ENCODE measurements at regions not wholly inside any gene's neighbourhood (a gene's known extent, or its start where the extent isn't known, plus 50 kb on each side); places are given as distances from the start of the nearest gene placed in this dataset.

DNA sequence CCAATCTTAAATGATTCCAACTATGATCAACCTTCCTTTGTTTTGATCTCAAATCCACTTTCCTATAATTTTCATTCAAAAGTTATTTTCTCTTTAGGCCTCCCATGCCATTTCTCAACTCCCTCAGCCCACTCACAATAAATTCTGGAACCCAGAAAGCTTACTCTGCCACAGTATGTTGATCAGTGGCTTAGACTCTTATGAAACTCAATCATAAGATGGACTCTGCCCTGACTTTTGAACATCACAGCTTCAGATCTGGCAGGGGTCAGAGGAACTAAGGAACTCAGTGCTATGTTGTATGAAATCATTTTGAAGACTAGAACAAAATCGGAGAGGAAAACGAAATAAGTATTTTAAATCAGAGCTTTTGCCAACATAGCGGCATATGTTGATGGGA is 59.8 kb upstream of the LGALSL start:
- no peaks in the 10 kb centered on the region for H3K36me3 ChIP-seq (ENCODE audit: control insufficient read depth, insufficient read depth, low read length)
- no peak overlapping the region for H3K9ac ChIP-seq (ENCODE audit: insufficient read depth, low read length)
- no peak overlapping the region for H3K4me2 ChIP-seq (ENCODE audit: extremely low read depth, insufficient read depth, low read length)
- peaks cover 6% of the 10 kb centered on the region for H3K27me3 ChIP-seq (ENCODE audit: control insufficient read depth, insufficient read depth, low read length)
- DNase-seq (ENCODE audit: low read depth in 2 of 2) = no peak
- H3K9me3 ChIP-seq (ENCODE audit: control insufficient read depth, insufficient read depth, low read depth, low read length) = no peaks in the 10 kb centered on the region
- no peaks in the 10 kb centered on the region for H3K79me2 ChIP-seq (ENCODE audit: control insufficient read depth, insufficient read depth, low read length)
- no peak overlapping the region for H3K4me3 ChIP-seq (replicated peaks in 1 of 4; ENCODE audit: control extremely low read depth in 1 of 4, insufficient read depth in 1 of 4, low read depth in 3 of 4, low read length in 4 of 4)
- TF ChIP-seq, protein P1, sequence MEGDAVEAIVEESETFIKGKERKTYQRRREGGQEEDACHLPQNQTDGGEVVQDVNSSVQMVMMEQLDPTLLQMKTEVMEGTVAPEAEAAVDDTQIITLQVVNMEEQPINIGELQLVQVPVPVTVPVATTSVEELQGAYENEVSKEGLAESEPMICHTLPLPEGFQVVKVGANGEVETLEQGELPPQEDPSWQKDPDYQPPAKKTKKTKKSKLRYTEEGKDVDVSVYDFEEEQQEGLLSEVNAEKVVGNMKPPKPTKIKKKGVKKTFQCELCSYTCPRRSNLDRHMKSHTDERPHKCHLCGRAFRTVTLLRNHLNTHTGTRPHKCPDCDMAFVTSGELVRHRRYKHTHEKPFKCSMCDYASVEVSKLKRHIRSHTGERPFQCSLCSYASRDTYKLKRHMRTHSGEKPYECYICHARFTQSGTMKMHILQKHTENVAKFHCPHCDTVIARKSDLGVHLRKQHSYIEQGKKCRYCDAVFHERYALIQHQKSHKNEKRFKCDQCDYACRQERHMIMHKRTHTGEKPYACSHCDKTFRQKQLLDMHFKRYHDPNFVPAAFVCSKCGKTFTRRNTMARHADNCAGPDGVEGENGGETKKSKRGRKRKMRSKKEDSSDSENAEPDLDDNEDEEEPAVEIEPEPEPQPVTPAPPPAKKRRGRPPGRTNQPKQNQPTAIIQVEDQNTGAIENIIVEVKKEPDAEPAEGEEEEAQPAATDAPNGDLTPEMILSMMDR (conservative IDR thresholded peaks at IDR 0.05 in 1 of 2, IDR thresholded peaks at IDR 0.05 in 1 of 2; ENCODE audit: low read depth in 1 of 2, low read length in 2 of 2) = no peak
- TF ChIP-seq EZH2 (IDR thresholded peaks at IDR 0.05; ENCODE audit: low read length, missing control alignments) = no peak
- H2AFZ ChIP-seq (ENCODE audit: low read length) = no peak overlapping the region
- no peak overlapping the region for H3K27ac ChIP-seq (ENCODE audit: insufficient read depth, low read length)
- H3K4me1 ChIP-seq (ENCODE audit: control insufficient read depth, extremely low read depth, insufficient read depth, low read length) = no peaks in the 10 kb centered on the region
- H4K20me1 ChIP-seq (ENCODE audit: control insufficient read depth, extremely low read depth, insufficient read depth, low read length) = no peaks in the 10 kb centered on the region

DNA sequence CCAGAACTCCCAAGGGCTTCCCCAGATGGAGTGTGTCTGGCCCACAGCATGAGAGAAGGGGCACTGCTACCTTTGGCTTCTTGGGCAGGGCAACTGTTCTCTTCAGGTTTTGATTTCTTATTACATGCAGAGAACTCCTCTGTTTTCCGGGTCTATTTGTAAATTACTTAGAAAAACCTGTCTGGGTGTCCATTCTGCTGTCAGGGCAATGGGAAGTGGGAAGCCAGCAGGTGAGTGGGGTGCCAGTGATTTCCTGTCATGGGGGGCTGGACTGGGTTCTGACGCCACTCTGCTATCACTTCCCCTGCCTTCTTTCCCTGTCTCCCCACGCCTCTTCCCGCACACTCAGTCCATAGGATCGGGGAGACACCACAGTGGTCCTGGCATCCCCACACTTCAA is 58.0 kb upstream of the LGALSL start:
- no peaks in the 10 kb centered on the region for H3K79me2 ChIP-seq (ENCODE audit: control insufficient read depth, insufficient read depth, low read length)
- no peak overlapping the region for H3K27ac ChIP-seq (ENCODE audit: insufficient read depth, low read length)
- no peaks in the 10 kb centered on the region for H3K9me3 ChIP-seq (ENCODE audit: control insufficient read depth, insufficient read depth, low read depth, low read length)
- no peak overlapping the region for H3K4me2 ChIP-seq (ENCODE audit: extremely low read depth, insufficient read depth, low read length)
- no peak overlapping the region for H3K4me3 ChIP-seq (replicated peaks in 1 of 4; ENCODE audit: control extremely low read depth in 1 of 4, insufficient read depth in 1 of 4, low read depth in 3 of 4, low read length in 4 of 4)
- H3K9ac ChIP-seq (ENCODE audit: insufficient read depth, low read length) = no peak overlapping the region
- TF ChIP-seq, protein P1 (conservative IDR thresholded peaks at IDR 0.05 in 1 of 2, IDR thresholded peaks at IDR 0.05 in 1 of 2; ENCODE audit: low read depth in 1 of 2, low read length in 2 of 2) = no peak
- no peak for TF ChIP-seq EZH2 (IDR thresholded peaks at IDR 0.05; ENCODE audit: low read length, missing control alignments)
- H3K27me3 ChIP-seq (ENCODE audit: control insufficient read depth, insufficient read depth, low read length) = peaks cover 6% of the 10 kb centered on the region
- H3K4me1 ChIP-seq (ENCODE audit: control insufficient read depth, extremely low read depth, insufficient read depth, low read length) = peaks cover 2% of the 10 kb centered on the region
- no peaks in the 10 kb centered on the region for H4K20me1 ChIP-seq (ENCODE audit: control insufficient read depth, extremely low read depth, insufficient read depth, low read length)
- no peak for DNase-seq (ENCODE audit: low read depth in 2 of 2)
- no peaks in the 10 kb centered on the region for H3K36me3 ChIP-seq (ENCODE audit: control insufficient read depth, insufficient read depth, low read length)
- no peak overlapping the region for H2AFZ ChIP-seq (ENCODE audit: low read length)

DNA sequence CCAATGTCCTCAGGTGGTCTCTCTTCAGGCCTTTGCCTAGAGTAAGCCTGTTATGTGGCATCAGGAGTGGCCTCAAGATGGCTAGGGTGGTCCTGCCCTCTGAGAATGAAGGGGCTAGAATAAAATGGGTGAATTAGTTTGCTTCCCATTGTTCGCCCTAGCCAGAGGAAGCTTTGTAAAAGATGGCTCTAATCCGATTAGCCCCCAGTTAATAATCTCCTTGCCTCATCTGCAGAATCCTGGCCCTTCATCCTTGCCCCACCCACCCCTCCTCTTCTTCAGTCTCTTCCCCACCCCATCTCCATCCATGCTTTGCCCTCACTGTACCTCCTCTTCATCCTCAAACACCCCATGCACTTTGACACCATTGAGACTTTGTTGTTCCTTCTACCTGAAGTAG is 57.4 kb upstream of the LGALSL start:
- Histone ChIP-seq H4K20me1 (ENCODE audit: control insufficient read depth, extremely low read depth, insufficient read depth, low read length) (no peaks in the 10 kb centered on the region), H3K9ac (ENCODE audit: insufficient read depth, low read length) (no peak overlapping the region), H2AFZ (ENCODE audit: low read length) (no peak overlapping the region), H3K4me2 (ENCODE audit: extremely low read depth, insufficient read depth, low read length) (no peak overlapping the region), H3K27me3 (ENCODE audit: control insufficient read depth, insufficient read depth, low read length) (peaks cover 6% of the 10 kb centered on the region), H3K9me3 (ENCODE audit: control insufficient read depth, insufficient read depth, low read depth, low read length) (no peaks in the 10 kb centered on the region), H3K79me2 (ENCODE audit: control insufficient read depth, insufficient read depth, low read length) (no peaks in the 10 kb centered on the region), H3K4me3 (replicated peaks in 1 of 4; ENCODE audit: control extremely low read depth in 1 of 4, insufficient read depth in 1 of 4, low read depth in 3 of 4, low read length in 4 of 4) (no peak overlapping the region), H3K27ac (ENCODE audit: insufficient read depth, low read length) (no peak overlapping the region), H3K4me1 (ENCODE audit: control insufficient read depth, extremely low read depth, insufficient read depth, low read length) (peaks cover 2% of the 10 kb centered on the region), H3K36me3 (ENCODE audit: control insufficient read depth, insufficient read depth, low read length) (no peaks in the 10 kb centered on the region)
- TF ChIP-seq EZH2 (IDR thresholded peaks at IDR 0.05; ENCODE audit: low read length, missing control alignments) = no peak
- TF ChIP-seq, protein P1 (conservative IDR thresholded peaks at IDR 0.05 in 1 of 2, IDR thresholded peaks at IDR 0.05 in 1 of 2; ENCODE audit: low read depth in 1 of 2, low read length in 2 of 2) = no peak
- DNase-seq (ENCODE audit: low read depth in 2 of 2) = no peak

All from fibroblast of lung (primary cell).